ENCODE measurements at regions not wholly inside any gene's neighbourhood (a gene's known extent, or its start where the extent isn't known, plus 50 kb on each side); places are given as distances from the start of the nearest gene placed in this dataset.

DNA sequence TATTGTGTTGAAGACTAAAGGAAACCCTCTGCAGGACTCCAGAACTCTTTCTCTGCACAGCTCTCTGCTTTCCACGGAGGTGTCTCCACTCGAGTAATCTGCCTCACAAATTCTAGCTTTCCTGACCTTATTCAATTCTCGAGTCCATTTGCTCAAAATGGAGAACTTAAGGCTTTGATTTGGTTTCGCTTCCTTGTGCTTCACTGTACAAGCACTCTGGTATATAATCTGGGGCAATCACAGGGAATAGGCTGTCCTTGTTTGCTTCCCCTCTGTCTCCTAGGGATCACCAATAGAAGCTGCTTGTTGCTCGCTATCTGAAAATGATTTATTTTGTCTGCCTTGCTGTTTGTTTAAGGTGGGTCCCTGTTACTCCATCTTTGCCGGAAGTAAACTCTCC is 129.1 kb upstream of the DOCK10 start:
- no peaks in the 10 kb centered on the region for H3K9me3 Mint-ChIP-seq
- POLR2A ChIA-PET, result no interaction called here
- ATAC-seq (ENCODE audit: poor library complexity), result no peak
- no peaks in the 10 kb centered on the region for H3K27me3 Mint-ChIP-seq
- Histone ChIP-seq H3K27ac (ENCODE audit: low read depth in 1 of 2, low read length in 2 of 2) (no peak overlapping the region), H3K9me3 (ENCODE audit: control insufficient read depth in 1 of 2, insufficient read depth in 1 of 2, low read length in 2 of 2) (no peaks in the 10 kb centered on the region), H3K4me1 (ENCODE audit: insufficient read depth, low read length) (no peaks in the 10 kb centered on the region), H3K36me3 (ENCODE audit: insufficient read depth, low read length) (no peaks in the 10 kb centered on the region), H3K27me3 (ENCODE audit: control insufficient read depth in 1 of 2, insufficient read depth in 2 of 2, low read length in 2 of 2) (no peaks in the 10 kb centered on the region), H3K4me3 (ENCODE audit: low read length) (no peak overlapping the region)
- TF ChIP-seq, protein P1, sequence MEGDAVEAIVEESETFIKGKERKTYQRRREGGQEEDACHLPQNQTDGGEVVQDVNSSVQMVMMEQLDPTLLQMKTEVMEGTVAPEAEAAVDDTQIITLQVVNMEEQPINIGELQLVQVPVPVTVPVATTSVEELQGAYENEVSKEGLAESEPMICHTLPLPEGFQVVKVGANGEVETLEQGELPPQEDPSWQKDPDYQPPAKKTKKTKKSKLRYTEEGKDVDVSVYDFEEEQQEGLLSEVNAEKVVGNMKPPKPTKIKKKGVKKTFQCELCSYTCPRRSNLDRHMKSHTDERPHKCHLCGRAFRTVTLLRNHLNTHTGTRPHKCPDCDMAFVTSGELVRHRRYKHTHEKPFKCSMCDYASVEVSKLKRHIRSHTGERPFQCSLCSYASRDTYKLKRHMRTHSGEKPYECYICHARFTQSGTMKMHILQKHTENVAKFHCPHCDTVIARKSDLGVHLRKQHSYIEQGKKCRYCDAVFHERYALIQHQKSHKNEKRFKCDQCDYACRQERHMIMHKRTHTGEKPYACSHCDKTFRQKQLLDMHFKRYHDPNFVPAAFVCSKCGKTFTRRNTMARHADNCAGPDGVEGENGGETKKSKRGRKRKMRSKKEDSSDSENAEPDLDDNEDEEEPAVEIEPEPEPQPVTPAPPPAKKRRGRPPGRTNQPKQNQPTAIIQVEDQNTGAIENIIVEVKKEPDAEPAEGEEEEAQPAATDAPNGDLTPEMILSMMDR (IDR thresholded peaks at IDR 0.05), result no peak
- CTCF ChIA-PET, result interaction anchor here (0.5 kb wide), 1 partner anchor 11 kb away, joined by 3 read pairs; no protein-coding TSS in a partner anchor
- no peaks in the 10 kb centered on the region for H3K36me3 Mint-ChIP-seq (ENCODE audit: low read depth)
- intact Hi-C loops (cut with DNase I, micrococcal nuclease), result no loop called here
- no peak overlapping the region for H3K27ac Mint-ChIP-seq
- DNase-seq, result peak in 1 of 14 experiments; percentile 6
- no peak overlapping the region for H3K4me3 Mint-ChIP-seq
- H3K4me1 Mint-ChIP-seq (ENCODE audit: low read depth), result no peaks in the 10 kb centered on the region

DNA sequence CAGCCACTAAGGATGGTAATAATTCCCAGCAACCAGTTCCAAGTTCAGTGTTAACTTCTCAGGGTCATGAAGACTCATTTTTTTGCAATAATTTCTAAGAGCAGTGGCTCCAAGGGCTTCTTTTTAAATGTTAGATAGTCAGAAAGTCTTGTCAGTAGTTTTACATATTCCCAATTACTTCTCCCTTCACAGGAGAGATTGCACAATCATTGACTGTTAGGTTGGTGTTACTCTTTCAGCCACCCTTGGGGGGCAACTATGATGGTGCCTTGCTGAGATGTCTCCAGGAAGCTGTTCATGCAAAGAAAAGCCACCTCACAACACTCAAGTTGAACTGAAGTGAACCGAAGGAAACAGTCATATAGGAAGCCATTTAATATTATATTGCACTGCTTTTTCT is 127.9 kb upstream of the DOCK10 start:
- H3K9me3 ChIP-seq (ENCODE audit: control insufficient read depth in 1 of 2, insufficient read depth in 1 of 2, low read length in 2 of 2), result no peaks in the 10 kb centered on the region
- no peaks in the 10 kb centered on the region for H3K27me3 Mint-ChIP-seq
- H3K4me3 Mint-ChIP-seq, result no peak overlapping the region
- intact Hi-C loops (cut with DNase I, micrococcal nuclease), result no loop called here
- ATAC-seq (ENCODE audit: poor library complexity) (no peak), DNase-seq (no peak)
- ChIA-PET POLR2A (interaction anchor here (0.6 kb wide), 1 partner anchor 8 kb away, joined by 4 read pairs; no protein-coding TSS in a partner anchor), CTCF (no interaction called here)
- TF ChIP-seq, protein P1 (IDR thresholded peaks at IDR 0.05), result no peak
- H3K36me3 ChIP-seq (ENCODE audit: insufficient read depth, low read length), result no peaks in the 10 kb centered on the region
- no peak overlapping the region for H3K4me3 ChIP-seq (ENCODE audit: low read length)
- H3K4me1 ChIP-seq (ENCODE audit: insufficient read depth, low read length), result no peaks in the 10 kb centered on the region
- H3K27me3 ChIP-seq (ENCODE audit: control insufficient read depth in 1 of 2, insufficient read depth in 2 of 2, low read length in 2 of 2), result no peaks in the 10 kb centered on the region
- H3K4me1 Mint-ChIP-seq (ENCODE audit: low read depth), result no peaks in the 10 kb centered on the region
- H3K27ac ChIP-seq (ENCODE audit: low read depth in 1 of 2, low read length in 2 of 2), result no peak overlapping the region
- H3K9me3 Mint-ChIP-seq, result no peaks in the 10 kb centered on the region
- H3K27ac Mint-ChIP-seq, result no peak overlapping the region
- no peaks in the 10 kb centered on the region for H3K36me3 Mint-ChIP-seq (ENCODE audit: low read depth)

DNA sequence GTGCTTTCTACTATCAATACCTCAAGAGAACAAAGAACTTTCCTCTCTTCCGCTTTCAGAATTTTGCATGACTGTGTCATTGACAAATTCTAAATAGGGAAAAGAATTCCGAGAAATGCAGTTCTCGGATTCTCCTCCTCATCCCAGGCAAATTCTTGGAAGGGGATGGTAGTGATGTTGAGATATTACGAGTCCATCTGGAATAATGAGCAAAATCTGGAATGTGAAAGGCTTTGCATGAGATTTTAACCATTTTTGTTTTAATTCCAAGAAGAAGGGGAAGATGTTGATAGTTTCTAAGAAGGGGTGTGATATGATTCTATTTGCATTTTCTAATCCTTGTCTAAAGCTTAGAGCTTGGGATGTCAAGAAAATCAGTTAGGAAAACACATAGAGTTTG is 127.1 kb upstream of the DOCK10 start:
- no peak overlapping the region for H3K27ac Mint-ChIP-seq
- Histone ChIP-seq H3K36me3 (ENCODE audit: insufficient read depth, low read length) (no peaks in the 10 kb centered on the region), H3K27ac (ENCODE audit: low read depth in 1 of 2, low read length in 2 of 2) (no peak overlapping the region), H3K9me3 (ENCODE audit: control insufficient read depth in 1 of 2, insufficient read depth in 1 of 2, low read length in 2 of 2) (no peaks in the 10 kb centered on the region), H3K4me3 (ENCODE audit: low read length) (no peak overlapping the region), H3K27me3 (ENCODE audit: control insufficient read depth in 1 of 2, insufficient read depth in 2 of 2, low read length in 2 of 2) (peaks cover 0 to 3% of the 10 kb centered on the region in 2 experiments), H3K4me1 (ENCODE audit: insufficient read depth, low read length) (no peaks in the 10 kb centered on the region)
- H3K4me3 Mint-ChIP-seq, result no peak overlapping the region
- no peaks in the 10 kb centered on the region for H3K9me3 Mint-ChIP-seq
- no peaks in the 10 kb centered on the region for H3K4me1 Mint-ChIP-seq (ENCODE audit: low read depth)
- ATAC-seq (ENCODE audit: poor library complexity) (no peak), DNase-seq (no peak)
- CTCF ChIA-PET, result no interaction called here
- no peaks in the 10 kb centered on the region for H3K36me3 Mint-ChIP-seq (ENCODE audit: low read depth)
- POLR2A ChIA-PET, result no interaction called here
- intact Hi-C loops (cut with DNase I, micrococcal nuclease), result no loop called here
- H3K27me3 Mint-ChIP-seq, result no peaks in the 10 kb centered on the region
- TF ChIP-seq, protein P1 (IDR thresholded peaks at IDR 0.05), result no peak
